HG02981 (cell line): ENCODE measurements at regions not wholly inside any gene's neighbourhood (a gene's known extent, or its start where the extent isn't known, plus 50 kb on each side); places are given as distances from the start of the nearest gene placed in this dataset.

Experiments
- ATAC-seq: cut with Tn5 transposase; IDR thresholded peaks from one replicate; pipeline ENCODE4 v1.9.1; 2021; ENCODE audit warnings: mild to moderate bottlenecking, moderate library complexity; ENCODE audit not compliant: unreplicated experiment

DNA sequence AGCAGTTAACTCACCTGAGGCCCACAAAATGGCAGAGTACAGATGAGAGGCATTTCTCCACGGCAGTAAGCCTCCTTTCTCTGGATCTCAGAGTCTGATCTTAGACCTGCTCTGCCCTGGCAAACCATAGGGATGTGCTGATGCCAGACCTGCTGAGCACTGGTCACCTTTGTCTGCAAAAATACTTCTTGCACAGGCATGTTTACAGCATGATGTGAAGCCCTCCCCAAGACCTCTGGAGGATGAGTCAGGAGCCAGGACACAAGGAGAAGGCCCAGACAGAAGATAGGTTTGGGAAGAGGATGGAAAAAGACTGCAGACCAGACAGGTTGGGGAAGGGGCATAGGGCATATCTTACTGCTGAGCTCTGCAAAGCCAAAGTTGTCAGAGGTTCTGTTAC is 426.6 kb downstream of the PMP22 start:
- ATAC-seq: no peak

DNA sequence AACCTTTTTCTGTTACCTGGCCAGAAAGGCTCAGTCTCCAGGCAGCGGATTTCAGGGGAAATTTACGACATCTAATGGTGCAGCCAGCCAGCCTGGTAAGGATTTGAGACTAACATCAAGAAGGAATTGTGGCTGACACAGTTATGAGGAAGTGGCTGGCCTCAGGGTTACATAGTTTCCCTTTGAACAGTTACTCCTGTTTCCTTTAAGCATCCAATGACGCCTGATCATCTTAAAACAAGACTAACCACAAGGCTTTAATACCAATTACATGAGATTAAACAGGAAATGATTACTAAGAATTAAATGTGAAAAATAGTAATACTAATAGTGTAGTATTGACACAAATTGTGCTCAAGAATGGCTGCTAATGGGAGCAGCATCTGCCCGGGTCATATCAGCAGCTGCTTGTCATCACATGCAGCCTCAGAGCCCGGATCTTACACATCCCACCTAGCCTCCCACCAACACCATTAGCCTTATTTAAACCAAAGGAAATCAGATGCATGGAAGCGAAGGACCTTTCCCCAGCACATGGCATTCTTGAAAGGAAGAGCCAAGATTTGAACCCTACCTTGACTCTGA is 431.8 kb downstream of the PMP22 start:
- ATAC-seq: no peak

DNA sequence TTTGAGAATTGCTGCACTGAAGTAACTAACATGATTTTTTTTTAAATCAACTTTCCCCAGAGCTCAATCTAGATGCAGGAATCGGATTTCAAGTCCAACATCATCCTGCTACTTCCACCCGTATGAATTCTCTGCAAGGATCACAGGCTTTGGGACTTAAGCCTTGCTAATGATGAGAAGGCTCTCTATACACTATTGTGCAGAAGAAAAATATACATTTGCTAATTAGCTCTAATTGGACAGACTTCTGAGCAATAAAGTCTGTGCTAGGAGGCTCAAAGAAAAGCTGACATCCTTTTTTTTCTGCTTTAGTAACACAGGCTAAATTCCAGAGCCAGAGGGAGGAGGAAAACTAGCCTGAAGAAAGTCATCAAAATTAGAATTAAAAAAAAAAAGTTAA is 433.6 kb downstream of the PMP22 start:
- ATAC-seq: no peak

DNA sequence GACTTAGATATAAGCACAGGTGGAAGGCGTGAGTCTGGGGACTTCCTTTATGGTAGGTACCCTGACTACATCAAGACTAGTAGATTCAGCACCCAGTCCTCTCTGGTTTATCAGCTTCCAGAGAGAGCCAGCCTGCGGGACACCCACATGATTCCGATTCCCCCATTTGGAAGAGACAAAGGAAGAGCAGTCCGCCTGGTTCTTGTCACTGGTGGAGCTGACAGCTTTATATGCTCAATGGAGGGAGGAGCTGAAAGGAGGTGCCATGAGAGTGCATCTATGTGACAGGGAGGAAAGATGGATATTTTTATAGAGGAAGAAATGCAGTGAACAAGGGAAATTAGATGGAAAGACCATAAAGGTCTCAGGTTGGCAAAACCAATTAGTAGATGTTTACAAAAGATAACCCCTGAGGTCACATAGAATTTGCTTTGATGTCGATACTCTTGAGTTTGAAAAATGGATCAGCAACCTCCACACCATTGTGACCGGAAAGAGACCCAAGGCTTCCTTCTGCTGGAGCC is 437.7 kb downstream of the PMP22 start:
- ATAC-seq: no peak

DNA sequence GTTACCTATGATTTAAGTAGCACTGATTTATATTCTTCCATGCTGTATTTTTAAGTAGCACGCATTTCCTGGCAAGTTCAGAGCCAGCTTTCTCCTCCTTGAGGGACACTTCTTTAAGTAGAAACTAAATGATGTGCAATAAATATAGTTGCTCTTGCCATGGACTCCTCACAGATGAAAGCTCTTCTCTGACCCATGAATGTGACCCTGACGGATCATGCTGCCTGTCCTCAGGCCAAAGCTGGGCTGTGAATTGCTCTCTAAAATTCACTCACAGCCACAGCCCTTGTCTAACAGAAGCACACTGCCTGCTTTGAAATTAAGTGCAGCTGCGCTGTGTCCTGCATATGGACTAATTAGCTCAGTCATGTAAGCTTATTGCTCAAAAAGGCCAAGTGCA is 438.8 kb downstream of the PMP22 start:
- no peak for ATAC-seq

DNA sequence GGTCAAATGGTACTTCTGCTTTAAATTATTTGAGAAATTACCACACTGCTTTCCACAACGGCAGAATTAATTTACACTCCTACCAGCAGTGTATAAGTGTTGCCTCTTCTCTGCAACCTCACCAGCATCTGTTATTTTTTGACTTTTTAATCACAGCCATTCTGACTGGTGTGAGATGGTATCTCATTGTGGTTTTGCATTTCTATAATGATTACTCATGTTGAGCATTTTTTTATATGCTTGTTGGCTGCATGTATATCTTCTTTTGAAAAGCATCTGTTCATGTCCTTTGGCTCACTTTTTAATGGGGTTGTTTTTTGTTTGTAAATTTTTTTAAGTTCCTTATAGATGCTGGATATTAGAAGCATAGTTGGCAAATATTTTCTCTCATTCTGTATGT is 446.7 kb downstream of the PMP22 start:
- no peak for ATAC-seq

DNA sequence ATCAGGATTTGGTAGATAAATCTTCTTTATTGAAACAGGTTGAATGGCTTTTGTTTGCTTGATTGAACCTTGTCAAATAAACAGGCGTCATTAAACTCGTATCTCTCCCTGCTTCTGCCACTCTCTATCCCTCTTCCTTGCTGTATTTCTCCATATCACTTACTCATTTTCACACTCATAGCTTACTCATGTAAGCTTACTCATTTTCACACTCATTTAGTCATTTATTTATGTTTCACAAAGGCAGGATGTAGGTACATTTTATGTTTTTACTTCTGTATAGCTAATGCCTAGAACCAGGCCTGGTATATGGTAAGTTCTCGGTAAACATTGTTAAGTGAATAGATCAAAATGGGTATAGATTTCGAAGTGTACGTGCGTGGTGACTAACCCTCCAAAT is 450.0 kb downstream of the PMP22 start:
- ATAC-seq: no peak

DNA sequence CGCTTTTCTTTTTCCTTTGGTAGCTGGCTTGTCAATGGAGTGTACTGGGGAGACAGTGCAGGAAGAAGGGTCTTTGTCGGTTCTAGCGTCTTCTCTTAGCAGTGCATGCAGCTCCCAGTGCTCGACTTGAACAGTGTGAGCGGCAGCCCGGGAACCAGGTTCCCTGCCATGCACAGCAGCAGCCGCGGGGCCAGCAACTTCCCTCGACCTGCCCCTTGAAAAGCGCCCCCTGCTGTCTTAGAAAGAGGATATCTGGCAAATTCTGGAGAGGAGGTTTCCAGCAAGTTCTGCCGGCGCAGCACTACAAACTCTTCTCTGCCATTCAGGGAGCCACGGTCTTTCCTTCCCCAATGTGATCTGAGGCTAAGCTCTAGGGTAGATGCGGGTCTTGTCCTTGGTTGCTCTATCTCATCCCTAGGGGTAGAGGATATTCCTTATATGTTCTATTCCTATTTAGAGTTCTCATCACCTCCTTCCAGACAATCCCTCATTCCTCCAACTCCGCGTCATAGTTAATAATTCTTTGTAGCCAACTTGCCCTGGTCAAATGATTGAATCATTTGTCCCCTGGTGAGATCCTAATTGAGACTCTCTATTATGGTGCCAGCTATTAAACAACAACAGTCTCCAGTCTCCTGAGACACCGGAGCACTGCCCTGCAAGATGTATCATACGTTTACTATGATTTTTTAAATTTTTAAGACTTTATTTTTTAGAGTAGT is 451.3 kb downstream of the PMP22 start:
- no peak for ATAC-seq

DNA sequence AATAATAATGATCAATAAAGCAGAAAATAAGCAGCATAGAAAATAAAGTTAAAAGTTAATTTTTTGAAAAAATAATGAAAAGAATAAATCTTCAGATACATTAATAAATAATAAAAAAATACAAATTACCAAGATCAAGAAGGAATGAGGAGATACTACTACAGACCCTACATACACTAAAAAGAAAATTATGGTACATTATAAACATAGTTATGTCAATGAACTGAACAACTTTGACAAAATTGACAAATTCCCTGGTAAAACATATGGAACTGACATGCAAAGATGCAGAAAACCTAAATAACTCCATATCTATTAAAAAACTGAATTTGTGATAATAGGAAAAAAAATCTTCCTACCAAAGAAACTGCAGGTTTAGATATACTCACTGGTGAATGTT is 456.7 kb downstream of the PMP22 start:
- ATAC-seq: no peak

DNA sequence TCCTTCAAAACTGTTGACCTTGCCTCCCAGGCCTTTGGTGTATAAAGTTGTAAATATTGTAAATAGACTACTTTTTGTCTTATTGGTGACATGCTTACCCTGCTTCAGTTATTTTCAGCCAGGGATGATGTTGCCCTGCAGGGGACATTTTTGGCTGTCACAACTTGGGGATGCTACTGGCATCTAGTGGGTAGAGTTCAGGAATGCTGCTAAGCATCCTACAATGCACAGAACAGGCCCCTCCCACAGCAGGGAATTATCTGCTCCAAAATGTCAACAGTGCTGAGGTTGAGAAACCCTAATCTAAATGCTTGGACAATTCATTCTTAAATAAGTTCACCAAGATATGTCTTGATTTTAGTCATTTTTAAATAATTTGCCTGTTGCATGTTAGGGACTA is 459.8 kb downstream of the PMP22 start:
- no peak for ATAC-seq

DNA sequence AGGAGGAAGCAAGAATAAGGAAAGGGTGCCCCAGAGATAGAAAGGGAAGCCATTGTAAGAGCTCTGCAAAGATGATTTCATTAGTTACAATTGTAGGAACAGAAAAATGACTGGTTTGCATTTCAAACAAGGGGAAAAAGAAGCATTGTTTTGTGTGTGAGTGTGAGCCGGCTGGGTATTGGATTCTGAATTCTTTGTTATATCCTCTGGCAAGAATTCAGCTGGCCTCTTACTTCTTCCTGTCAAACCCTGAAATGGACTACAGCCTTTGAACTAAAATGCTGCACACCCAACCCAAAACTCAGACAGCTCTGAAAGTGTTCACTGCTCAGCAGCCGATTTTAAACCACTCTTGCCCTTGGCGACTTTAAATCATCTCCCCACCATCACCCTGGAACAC is 461.3 kb downstream of the PMP22 start:
- no peak for ATAC-seq

DNA sequence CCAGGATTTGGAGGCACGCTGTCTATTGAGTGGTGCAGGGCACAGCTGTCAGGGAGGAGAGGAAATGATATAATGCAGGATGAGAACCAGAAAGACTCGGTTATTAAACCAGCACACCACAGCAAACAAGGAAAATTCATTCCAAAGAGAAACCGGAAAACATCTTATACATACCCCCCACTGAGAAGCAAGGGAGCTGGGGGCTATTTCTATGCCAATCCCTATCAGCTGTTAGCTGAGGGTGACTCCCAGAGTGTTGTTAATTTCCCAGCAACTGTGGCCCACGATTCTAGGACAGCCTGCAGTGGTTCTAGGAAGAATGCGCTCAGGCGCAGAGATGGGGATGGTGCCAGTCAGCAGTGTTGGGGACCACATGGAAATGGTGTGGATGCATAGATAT is 467.3 kb downstream of the PMP22 start:
- ATAC-seq: no peak

DNA sequence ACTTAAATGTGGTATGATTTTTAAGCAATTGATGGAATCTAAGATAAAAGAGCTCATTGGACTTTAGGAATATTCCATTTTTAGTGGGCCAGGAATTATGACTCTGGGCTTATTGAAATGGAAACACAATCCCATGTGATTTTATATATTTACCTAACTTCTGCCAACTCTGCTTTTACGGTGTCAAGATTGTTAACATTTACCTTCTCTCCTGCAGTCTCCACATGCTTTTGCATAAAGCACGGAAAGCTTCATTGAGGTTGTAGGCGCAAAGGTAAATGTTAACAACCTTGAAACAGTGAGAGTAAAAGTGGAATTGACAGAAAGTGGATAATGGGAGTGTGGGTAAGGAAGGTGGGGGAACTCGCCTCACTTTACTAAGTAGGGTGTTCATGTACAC is 468.1 kb downstream of the PMP22 start:
- ATAC-seq: no peak

DNA sequence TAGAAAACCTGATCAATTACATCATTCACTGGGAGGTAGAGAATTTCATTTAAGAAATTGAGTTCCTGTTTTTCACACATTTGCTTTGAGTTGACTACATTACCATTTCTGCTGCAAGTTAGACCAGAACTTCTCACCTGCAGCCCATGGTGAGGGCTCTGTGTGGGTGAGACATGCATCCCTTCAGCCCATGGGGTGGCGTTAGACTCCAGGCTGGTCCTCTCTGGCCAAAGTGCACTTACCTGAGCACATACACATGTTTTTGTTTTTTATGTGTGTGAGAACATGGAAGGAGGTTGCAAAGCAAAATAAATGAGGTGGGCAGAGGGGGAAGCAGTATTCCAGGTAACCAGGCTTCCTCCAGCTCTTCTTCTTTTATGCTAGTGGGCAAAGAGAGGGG is 470.2 kb downstream of the PMP22 start:
- ATAC-seq: no peak

DNA sequence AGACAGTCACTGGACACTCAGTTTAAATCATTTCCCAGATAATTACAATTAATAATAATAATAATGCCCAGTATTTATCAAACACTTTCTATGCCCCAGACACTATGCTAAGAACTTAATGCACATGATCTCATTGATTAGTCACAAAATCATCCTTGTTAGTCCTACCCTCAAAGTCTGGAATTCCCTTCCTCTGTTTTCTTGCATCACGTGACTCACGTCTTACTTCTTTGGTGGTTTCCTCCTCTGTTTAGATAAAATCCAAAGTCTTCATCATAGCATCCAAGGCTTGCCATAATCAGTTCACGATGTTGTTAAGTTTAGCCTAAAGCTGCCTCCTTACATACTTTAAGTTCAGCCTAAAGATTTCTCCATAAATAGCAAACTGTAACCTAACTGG is 471.9 kb downstream of the PMP22 start:
- ATAC-seq: no peak

DNA sequence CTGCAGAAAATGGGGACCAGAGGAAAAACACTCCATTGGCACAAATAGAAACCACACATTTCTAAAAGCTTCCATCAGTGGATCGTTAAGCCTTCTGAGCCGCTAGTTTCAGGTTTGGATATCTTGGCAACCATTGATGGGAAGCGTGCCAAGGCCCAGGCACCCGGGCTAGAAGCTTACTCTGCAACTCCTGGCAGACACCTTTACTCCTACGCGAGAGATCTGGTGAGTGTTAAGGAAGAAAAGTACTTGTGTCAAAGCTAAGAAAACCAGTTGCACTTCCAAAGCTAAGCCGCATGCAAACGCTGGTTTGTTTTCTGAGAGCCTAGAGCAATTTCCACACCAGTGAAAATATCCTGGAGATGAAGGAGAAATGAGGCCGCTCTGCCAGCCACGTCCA is 472.4 kb downstream of the PMP22 start:
- no peak for ATAC-seq

DNA sequence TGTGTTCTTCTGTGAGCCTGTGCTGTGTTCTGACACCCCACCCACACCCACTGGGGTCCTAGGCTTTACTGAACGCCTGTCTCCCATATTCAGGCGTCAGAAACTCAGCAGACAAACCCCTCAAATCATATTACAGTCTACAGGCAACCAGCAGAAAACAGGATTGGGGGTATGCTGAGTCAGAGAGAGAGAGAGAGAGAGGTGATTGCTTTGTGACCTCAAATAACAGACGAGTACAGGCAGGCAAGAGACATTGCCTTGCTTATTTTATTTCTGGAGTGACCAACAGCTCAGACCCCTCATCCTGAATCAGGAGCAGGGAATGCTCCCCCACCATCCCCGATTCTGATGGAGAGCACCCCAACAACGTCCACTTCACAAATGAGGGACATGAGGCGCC is 473.9 kb downstream of the PMP22 start:
- ATAC-seq: no peak

DNA sequence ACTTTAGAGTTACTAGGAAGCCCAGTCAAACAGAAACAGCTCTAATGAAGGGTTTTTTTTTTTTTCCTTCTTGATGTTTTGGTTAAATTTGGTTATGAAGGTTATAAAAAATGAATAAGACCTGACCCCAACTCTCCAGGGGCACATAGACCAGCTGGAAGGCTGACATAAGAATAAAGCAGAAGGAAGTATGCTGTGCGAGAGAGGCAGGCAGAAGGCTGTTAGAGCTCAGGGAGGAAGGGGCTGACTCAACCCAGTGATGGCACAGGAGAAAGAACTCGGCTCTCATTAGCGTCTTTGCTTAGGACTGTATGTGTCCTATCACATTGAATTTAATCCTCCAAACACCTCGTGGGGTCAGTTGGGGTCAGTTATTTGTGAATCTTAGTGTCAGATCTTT is 474.6 kb downstream of the PMP22 start:
- no peak for ATAC-seq

DNA sequence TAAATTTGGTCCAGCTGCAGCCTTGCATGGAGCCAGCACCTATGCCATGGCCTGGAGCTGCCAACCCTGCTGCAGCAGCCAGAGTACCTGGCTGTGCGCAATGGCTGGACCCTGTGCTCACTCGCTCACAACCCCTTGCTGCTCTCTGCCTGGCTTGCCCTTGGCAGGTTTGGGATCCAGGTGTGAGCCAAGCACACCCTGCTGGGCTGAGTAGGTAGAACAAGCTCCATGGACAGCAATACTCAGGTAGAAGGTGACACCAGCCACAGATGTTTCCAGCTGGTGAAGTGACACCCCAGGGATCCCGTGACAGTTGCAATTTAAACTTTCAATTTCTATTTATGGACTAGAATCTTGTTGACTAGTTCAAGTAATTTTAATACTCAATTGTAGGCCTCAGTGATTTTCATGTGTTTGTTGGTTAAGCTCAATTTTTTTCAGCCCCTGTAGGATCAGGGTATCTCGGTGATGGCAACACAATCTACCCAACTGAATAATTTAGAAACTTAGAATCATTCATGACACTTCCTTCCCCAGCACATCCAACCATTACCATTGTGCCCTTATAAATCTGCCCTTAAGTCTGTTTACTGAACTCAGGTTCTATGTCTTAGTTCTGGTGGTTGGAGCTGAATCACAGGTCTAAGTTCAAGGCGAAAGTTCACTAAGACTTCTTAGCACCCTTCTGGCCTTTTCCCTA is 480.0 kb downstream of the PMP22 start:
- ATAC-seq: no peak

DNA sequence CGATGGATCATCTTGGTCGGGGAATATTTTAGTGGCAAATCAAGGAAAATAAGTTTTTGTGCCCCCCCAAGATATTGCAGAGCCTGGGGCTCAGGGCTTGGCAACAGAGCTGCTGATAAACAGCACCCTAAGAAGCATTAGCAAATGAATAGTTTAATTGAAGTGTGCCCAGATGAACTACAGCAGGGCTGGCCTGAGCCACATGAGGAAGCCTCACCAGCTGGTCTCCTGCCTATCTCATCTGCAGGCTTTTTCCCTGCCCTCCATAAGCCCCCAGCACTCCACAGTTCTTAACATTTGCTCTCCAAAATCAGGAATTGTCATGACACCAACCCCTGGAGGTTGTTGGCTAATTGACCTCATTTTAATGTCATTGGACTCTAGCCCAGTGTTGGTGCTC is 480.2 kb downstream of the HS3ST3B1 start:
- no peak for ATAC-seq

DNA sequence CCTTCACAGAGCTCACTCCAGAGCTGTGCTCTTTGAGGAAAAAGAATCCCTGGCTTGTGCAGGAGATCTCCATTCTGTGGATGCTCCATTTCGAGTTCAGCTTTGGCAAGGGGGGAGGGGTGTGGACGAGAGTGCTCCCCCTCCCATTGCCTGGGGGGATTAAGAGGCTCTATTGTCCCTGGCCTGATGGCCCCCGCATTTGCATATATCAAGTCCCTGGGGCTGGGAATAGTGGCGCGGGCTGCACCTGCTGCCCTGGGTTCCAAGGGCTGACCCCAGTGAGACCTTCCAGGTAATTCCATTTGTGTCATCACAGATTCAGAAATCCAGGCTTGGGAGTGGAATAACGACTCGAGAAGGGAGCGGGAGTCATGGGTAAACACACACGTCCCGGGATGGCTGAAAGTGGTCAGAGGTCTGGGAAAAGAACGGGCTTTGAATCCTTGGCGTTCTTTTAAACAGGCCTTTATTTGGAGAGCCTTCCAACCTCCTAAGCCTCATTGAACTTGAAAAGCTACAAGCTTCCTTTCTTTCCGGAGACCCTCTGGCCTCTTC is 479.3 kb downstream of the HS3ST3B1 start:
- ATAC-seq: no peak

DNA sequence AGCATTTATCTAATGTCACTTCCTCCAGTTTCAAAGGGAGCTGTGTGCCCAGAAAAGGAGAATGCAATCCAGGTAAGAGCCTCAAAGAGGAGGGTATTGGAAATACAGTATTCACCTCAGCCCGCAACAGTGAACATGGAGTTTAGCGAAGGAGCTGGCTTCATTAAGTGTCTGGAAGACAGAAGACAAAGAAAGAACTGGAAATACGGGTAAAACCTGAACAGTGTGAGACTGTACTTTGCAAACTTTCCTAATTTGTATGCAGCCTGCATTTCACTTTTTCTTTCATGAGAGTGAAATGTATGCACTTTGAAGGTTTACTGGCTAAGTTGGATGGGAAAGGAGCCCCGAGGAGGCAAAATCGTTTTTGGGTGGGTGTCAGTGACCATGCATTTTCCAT is 478.4 kb downstream of the HS3ST3B1 start:
- no peak for ATAC-seq
